ACHN (cell line): ENCODE measurements at regions not wholly inside any gene's neighbourhood (a gene's known extent, or its start where the extent isn't known, plus 50 kb on each side); places are given as distances from the start of the nearest gene placed in this dataset.
A peak's percentile ranks its signal among the peaks of the same experiment; 100 is the strongest.
"Not testable (repeated sequence)": the region's sequence is repeated elsewhere in the genome, so short reads cannot be mapped to it uniquely, and the experiment has no call there.

Source experiments
- DNase-seq: peaks from one replicate; pipeline ENCODE4 v3.0.0-alpha.2; 2015
- in situ Hi-C: cut with HindIII; loops from 2 replicates; pipeline ENCODE4 v1.10.0; 2017; ENCODE audit warnings: low sequenced_read_pairs, low pct_ligation_motif_present, low pct_unique_long_range_greater_than_20kb

GRCh38 chr12:88867510-88867909 lies 287.2 kb upstream of the KITLG start:
- DNase-seq, result no peak
- in situ Hi-C loops, result no loop called here

GRCh38 chr12:88866881-88867280 lies 286.6 kb upstream of the KITLG start:
- in situ Hi-C loops, result no loop called here
- no peak for DNase-seq

GRCh38 chr12:88865537-88865936 lies 285.3 kb upstream of the KITLG start:
- DNase-seq, result no peak
- in situ Hi-C loops, result no loop called here

GRCh38 chr12:88860851-88861250 lies 280.6 kb upstream of the KITLG start:
- no peak for DNase-seq
- in situ Hi-C loops, result no loop called here

GRCh38 chr12:88856201-88856600 lies 275.9 kb upstream of the KITLG start:
- in situ Hi-C loops, result no loop called here
- DNase-seq, result no peak

GRCh38 chr12:88855301-88855700 lies 275.0 kb upstream of the KITLG start:
- DNase-seq, result no peak
- in situ Hi-C loops, result no loop called here

GRCh38 chr12:88854260-88854659 lies 274.0 kb upstream of the KITLG start:
- DNase-seq, result peak; percentile 79
- in situ Hi-C loops, result no loop called here

GRCh38 chr12:88847246-88847645 lies 267.0 kb upstream of the KITLG start:
- in situ Hi-C loops, DNase-seq: not testable (repeated sequence)

GRCh38 chr12:88844426-88844825 lies 264.2 kb upstream of the KITLG start:
- in situ Hi-C loops, result no loop called here
- no peak for DNase-seq

- in situ Hi-C loops, result no loop called here
- DNase-seq, result no peak
Measured at GRCh38 chr12:88842314-88842713, 262.0 kb upstream of the KITLG start.

GRCh38 chr12:88839486-88839885 lies 259.2 kb upstream of the KITLG start:
- in situ Hi-C loops, result no loop called here
- DNase-seq, result no peak

- in situ Hi-C loops, result no loop called here
- DNase-seq, result no peak
Measured at GRCh38 chr12:88836156-88836555, 255.9 kb upstream of the KITLG start.

- in situ Hi-C loops, result no loop called here
- DNase-seq, result no peak
Measured at GRCh38 chr12:88834226-88834625, 254.0 kb upstream of the KITLG start.

- in situ Hi-C loops, result no loop called here
- no peak for DNase-seq
Measured at GRCh38 chr12:88833641-88834116, 253.4 kb upstream of the KITLG start.

- DNase-seq, in situ Hi-C loops: not testable (repeated sequence)
Measured at GRCh38 chr12:88828537-88828936, 248.3 kb upstream of the KITLG start.

GRCh38 chr12:88820012-88820411 lies 239.7 kb upstream of the KITLG start:
- no peak for DNase-seq
- in situ Hi-C loops, result no loop called here

GRCh38 chr12:88816201-88816600 lies 235.9 kb upstream of the KITLG start:
- DNase-seq, result no peak
- in situ Hi-C loops, result no loop called here

GRCh38 chr12:88814779-88815178 lies 234.5 kb upstream of the KITLG start:
- in situ Hi-C loops, result no loop called here
- DNase-seq, result no peak

- in situ Hi-C loops, result no loop called here
Measured at GRCh38 chr12:88812610-88813009, 232.3 kb upstream of the KITLG start.

GRCh38 chr12:88810806-88811205 lies 230.5 kb upstream of the KITLG start:
- DNase-seq, result no peak
- in situ Hi-C loops, result no loop called here

More at GRCh38 chr12:88812610-88813009, 232.3 kb upstream of the KITLG start:
- DNase-seq, result no peak

- in situ Hi-C loops, DNase-seq: not testable (repeated sequence)
Measured at GRCh38 chr12:88809841-88810240, 229.6 kb upstream of the KITLG start.
